Naive thymus-derived CD4-positive, alpha-beta T cell (primary cell): ENCODE measurements at regions not wholly inside any gene's neighbourhood (a gene's known extent, or its start where the extent isn't known, plus 50 kb on each side); places are given as distances from the start of the nearest gene placed in this dataset.

ENCODE experiments used
- ATAC-seq: fragments of 150-1000 bp; cut with Tn5 transposase; 2 replicates; pipeline ENCODE4 v1.10.0; 2021; ENCODE audit warnings: mild to moderate bottlenecking, moderate library complexity
- CTCF ChIA-PET: fragments of 350-600 bp; sonication (Branson Sonifier 250); formaldehyde crosslinking; loops from one replicate; lab custom pipeline; 2021; ENCODE audit warnings: antibody characterized with exemption; lab: Charles Lee
- POLR2A ChIA-PET: fragments of 350-600 bp; sonication (Branson Sonifier 250); formaldehyde crosslinking; loops from one replicate; lab custom pipeline; 2021; ENCODE audit warnings: antibody characterized with exemption, inconsistent platforms; lab: Charles Lee
- DNase-seq, 9 donors: peaks; one replicate each; pipeline versions ENCODE4 v3.0.0 to v3.0.0-alpha.2; 2020 to 2022; ENCODE audit warnings: mixed read lengths in 1 of 9
- H3K27ac ChIP-seq: one replicate; pipeline ENCODE4 v1.7.0; 2013; ENCODE audit warnings: mild to moderate bottlenecking, low read depth, low read length, moderate library complexity
- H3K27me3 ChIP-seq, 2 donors: one replicate each; pipeline ENCODE4 v1.7.0; 2013; ENCODE audit warnings: low read length in 2 of 2, mild to moderate bottlenecking in 2 of 2, moderate library complexity in 2 of 2; ENCODE audit not compliant: control insufficient read depth in 2 of 2, insufficient read depth in 2 of 2
- H3K36me3 ChIP-seq, 3 experiments: 1 replicate in 2 of 3; 2 replicates in 1 of 3; pipeline ENCODE4 v1.7.0; 2013; ENCODE audit warnings: low read length in 3 of 3, mild to moderate bottlenecking in 3 of 3, moderate library complexity in 1 of 3; ENCODE audit not compliant: insufficient read depth in 3 of 3, control insufficient read depth in 2 of 3
- H3K4me1 ChIP-seq, 2 donors: one replicate each; pipeline ENCODE4 v1.7.0; 2013; ENCODE audit warnings: low read length in 2 of 2, mild to moderate bottlenecking in 2 of 2, moderate library complexity in 1 of 2; ENCODE audit not compliant: control insufficient read depth in 2 of 2, insufficient read depth in 2 of 2
- H3K4me3 ChIP-seq: 2 replicates; pipeline ENCODE4 v1.7.0; 2013; ENCODE audit warnings: mild to moderate bottlenecking, low read length
- H3K9me3 ChIP-seq, 3 experiments: 1 replicate in 2 of 3; 2 replicates in 1 of 3; pipeline ENCODE4 v1.7.0; 2013; ENCODE audit warnings: low read length in 3 of 3; ENCODE audit not compliant: control insufficient read depth in 2 of 3
- H3K27ac Mint-ChIP-seq, 9 donors: one replicate each; pipeline ENCODE4 v1.8.0; 2020 to 2022; ENCODE audit warnings: mixed read lengths in 9 of 9, mild to moderate bottlenecking in 8 of 9, moderate library complexity in 5 of 9, inconsistent platforms in 2 of 9
- H3K27me3 Mint-ChIP-seq, 5 donors: one replicate each; pipeline ENCODE4 v1.8.0; 2021 to 2022; ENCODE audit warnings: mixed read lengths in 5 of 5, mild to moderate bottlenecking in 1 of 5
- H3K36me3 Mint-ChIP-seq, 5 donors: one replicate each; pipeline ENCODE4 v1.8.0; 2020 to 2022; ENCODE audit warnings: mixed read lengths in 5 of 5, mild to moderate bottlenecking in 3 of 5, inconsistent platforms in 1 of 5
- H3K4me1 Mint-ChIP-seq, 7 donors: one replicate each; pipeline ENCODE4 v1.8.0; 2020 to 2022; ENCODE audit warnings: mixed read lengths in 7 of 7, mild to moderate bottlenecking in 3 of 7, inconsistent platforms in 1 of 7
- H3K4me3 Mint-ChIP-seq, 10 donors: one replicate each; pipeline ENCODE4 v1.8.0; 2020 to 2022; ENCODE audit warnings: mild to moderate bottlenecking in 10 of 10, mixed read lengths in 10 of 10, moderate library complexity in 6 of 10, inconsistent platforms in 2 of 10
- H3K9me3 Mint-ChIP-seq, 11 donors: one replicate each; pipeline ENCODE4 v1.8.0; 2020 to 2022; ENCODE audit warnings: mixed read lengths in 11 of 11, mild to moderate bottlenecking in 4 of 11, inconsistent platforms in 1 of 11, moderate library complexity in 1 of 11
- intact Hi-C, 2 donors: fragments of 100-400 bp; cut with micrococcal nuclease; formaldehyde crosslinking; loops; one replicate each; pipeline ENCODE4 v1.15.1; 2023

GRCh38 chr7:46291601-46292150 is 370.6 kb upstream of the IGFBP3 start:
- intact Hi-C loops, result no loop called here
- Mint-ChIP-seq H3K36me3 (no peaks in the 10 kb centered on the region), H3K27ac (no peak overlapping the region), H3K4me1 (no peaks in the 10 kb centered on the region), H3K27me3 (peaks cover 0 to 6% (median 0%) of the 10 kb centered on the region in 5 donors), H3K4me3 (no peak overlapping the region), H3K9me3 (peaks cover 0 to 3% (median 0%) of the 10 kb centered on the region in 11 donors)
- ChIA-PET POLR2A (no interaction called here), CTCF (no interaction called here)
- Histone ChIP-seq H3K36me3 (no peaks in the 10 kb centered on the region), H3K27ac (no peak overlapping the region), H3K27me3 (no peaks in the 10 kb centered on the region), H3K4me1 (no peaks in the 10 kb centered on the region), H3K9me3 (no peaks in the 10 kb centered on the region), H3K4me3 (no peak overlapping the region)
- no peak for ATAC-seq
- DNase-seq, result no peak

GRCh38 chr7:46291050-46291438 is 370.0 kb upstream of the IGFBP3 start:
- DNase-seq, result no peak
- Histone ChIP-seq H3K36me3 (no peaks in the 10 kb centered on the region), H3K4me3 (no peak overlapping the region), H3K27ac (no peak overlapping the region), H3K9me3 (no peaks in the 10 kb centered on the region), H3K27me3 (no peaks in the 10 kb centered on the region), H3K4me1 (no peaks in the 10 kb centered on the region)
- Mint-ChIP-seq H3K4me3 (no peak overlapping the region), H3K27ac (no peak overlapping the region), H3K9me3 (peaks cover 0 to 3% (median 0%) of the 10 kb centered on the region in 11 donors), H3K27me3 (peaks cover 0 to 6% (median 0%) of the 10 kb centered on the region in 5 donors), H3K36me3 (no peaks in the 10 kb centered on the region), H3K4me1 (no peaks in the 10 kb centered on the region)
- POLR2A ChIA-PET, result no interaction called here
- intact Hi-C loops, result no loop called here
- CTCF ChIA-PET, result no interaction called here
- ATAC-seq, result no peak

GRCh38 chr7:46290374-46291049 is 369.4 kb upstream of the IGFBP3 start:
- H3K36me3 Mint-ChIP-seq, result no peaks in the 10 kb centered on the region
- no peak for DNase-seq
- peaks cover 0 to 3% (median 0%) of the 10 kb centered on the region in 11 donors for H3K9me3 Mint-ChIP-seq
- Histone ChIP-seq H3K36me3 (no peaks in the 10 kb centered on the region), H3K27ac (no peak overlapping the region), H3K27me3 (no peaks in the 10 kb centered on the region), H3K4me3 (no peak overlapping the region), H3K4me1 (no peaks in the 10 kb centered on the region), H3K9me3 (no peaks in the 10 kb centered on the region)
- CTCF ChIA-PET, result no interaction called here
- POLR2A ChIA-PET, result no interaction called here
- peaks cover 0 to 6% (median 0%) of the 10 kb centered on the region in 5 donors for H3K27me3 Mint-ChIP-seq
- intact Hi-C loops, result no loop called here
- ATAC-seq, result no peak
- no peaks in the 10 kb centered on the region for H3K4me1 Mint-ChIP-seq
- no peak overlapping the region for H3K4me3 Mint-ChIP-seq
- H3K27ac Mint-ChIP-seq, result no peak overlapping the region

- H3K36me3 ChIP-seq, result no peaks in the 10 kb centered on the region
- DNase-seq (no peak), ATAC-seq (no peak)
- H3K27ac ChIP-seq, result no peak overlapping the region
- no peak overlapping the region for H3K4me3 ChIP-seq
- Mint-ChIP-seq H3K36me3 (no peaks in the 10 kb centered on the region), H3K4me3 (no peak overlapping the region), H3K27ac (no peak overlapping the region), H3K4me1 (no peaks in the 10 kb centered on the region), H3K27me3 (no peaks in the 10 kb centered on the region), H3K9me3 (peaks cover 0 to 3% (median 0%) of the 10 kb centered on the region in 11 donors)
- no peaks in the 10 kb centered on the region for H3K9me3 ChIP-seq
- ChIA-PET CTCF (no interaction called here), POLR2A (no interaction called here)
- H3K4me1 ChIP-seq, result no peaks in the 10 kb centered on the region
- H3K27me3 ChIP-seq, result no peaks in the 10 kb centered on the region
- intact Hi-C loops, result no loop called here
Observed at GRCh38 chr7:46288861-46289260, 367.8 kb upstream of the IGFBP3 start.

GRCh38 chr7:46288010-46288409 is 366.9 kb upstream of the IGFBP3 start:
- Mint-ChIP-seq H3K4me1 (no peaks in the 10 kb centered on the region), H3K27me3 (no peaks in the 10 kb centered on the region), H3K4me3 (no peak overlapping the region), H3K27ac (no peak overlapping the region), H3K36me3 (no peaks in the 10 kb centered on the region), H3K9me3 (peaks cover 0 to 3% (median 0%) of the 10 kb centered on the region in 11 donors)
- Histone ChIP-seq H3K4me3 (no peak overlapping the region), H3K27me3 (no peaks in the 10 kb centered on the region), H3K9me3 (no peaks in the 10 kb centered on the region), H3K36me3 (no peaks in the 10 kb centered on the region), H3K4me1 (no peaks in the 10 kb centered on the region), H3K27ac (no peak overlapping the region)
- intact Hi-C loops, result no loop called here
- ChIA-PET CTCF (no interaction called here), POLR2A (no interaction called here)
- DNase-seq, result no peak
- ATAC-seq, result no peak

GRCh38 chr7:46286957-46287356 is 365.9 kb upstream of the IGFBP3 start:
- Histone ChIP-seq H3K4me1 (no peaks in the 10 kb centered on the region), H3K27me3 (no peaks in the 10 kb centered on the region), H3K36me3 (no peaks in the 10 kb centered on the region), H3K9me3 (no peaks in the 10 kb centered on the region), H3K27ac (no peak overlapping the region), H3K4me3 (no peak overlapping the region)
- Mint-ChIP-seq H3K4me3 (no peak overlapping the region), H3K4me1 (no peaks in the 10 kb centered on the region), H3K36me3 (no peaks in the 10 kb centered on the region), H3K27ac (no peak overlapping the region), H3K9me3 (peaks cover 0 to 3% (median 0%) of the 10 kb centered on the region in 11 donors), H3K27me3 (no peaks in the 10 kb centered on the region)
- intact Hi-C loops, result no loop called here
- DNase-seq (no peak), ATAC-seq (no peak)
- POLR2A ChIA-PET, result no interaction called here
- CTCF ChIA-PET, result interaction anchor here (0.7 kb wide), 1 partner anchor 17 kb away, joined by 3 read pairs; no protein-coding TSS in a partner anchor

GRCh38 chr7:46286356-46286755 is 365.3 kb upstream of the IGFBP3 start:
- Histone ChIP-seq H3K36me3 (no peaks in the 10 kb centered on the region), H3K27ac (no peak overlapping the region), H3K4me1 (no peaks in the 10 kb centered on the region), H3K27me3 (no peaks in the 10 kb centered on the region), H3K4me3 (no peak overlapping the region), H3K9me3 (no peaks in the 10 kb centered on the region)
- ChIA-PET CTCF (no interaction called here), POLR2A (no interaction called here)
- no peak for ATAC-seq
- Mint-ChIP-seq H3K27me3 (no peaks in the 10 kb centered on the region), H3K4me3 (no peak overlapping the region), H3K27ac (no peak overlapping the region), H3K4me1 (no peaks in the 10 kb centered on the region), H3K36me3 (no peaks in the 10 kb centered on the region), H3K9me3 (peaks cover 0 to 3% (median 0%) of the 10 kb centered on the region in 11 donors)
- intact Hi-C loops, result no loop called here
- DNase-seq, result no peak
